MM.1S (cell line): ENCODE measurements at regions not wholly inside any gene's neighbourhood (a gene's known extent, or its start where the extent isn't known, plus 50 kb on each side); places are given as distances from the start of the nearest gene placed in this dataset.

Experiments used
- CTCF ChIP-seq: fragments of 300-600 bp; sonication (generic); IDR thresholded peaks from 2 replicates; pipeline ENCODE4 v1.5.1; 2016; ENCODE audit warnings: antibody characterized with exemption, low read length, mixed read lengths
- EZH2 ChIP-seq: fragments of 300-600 bp; sonication (generic); optimal IDR thresholded peaks from 2 replicates; pipeline ENCODE3; 2017; ENCODE audit warnings: low read depth, mild to moderate bottlenecking, antibody characterized with exemption, low read length, mixed read lengths
- EZH2phosphoT487 ChIP-seq: fragments of 300-600 bp; sonication (generic); IDR thresholded peaks from 2 replicates; pipeline ENCODE4 v1.6.1; 2018; ENCODE audit warnings: antibody characterized with exemption, low read length

GRCh38 chr11:95568281-95568680, 221.3 kb downstream of the FAM76B start:
- TF ChIP-seq CTCF (no peak), EZH2 (no peak), EZH2phosphoT487 (no peak)
